ENCODE measurements at regions not wholly inside any gene's neighbourhood (a gene's known extent, or its start where the extent isn't known, plus 50 kb on each side); places are given as distances from the start of the nearest gene placed in this dataset.

- H3K27me3 ChIP-seq (ENCODE audit: control insufficient read depth, insufficient read depth, low read length) = peaks cover 2% of the 10 kb centered on the region
- H3K36me3 ChIP-seq (ENCODE audit: control insufficient read depth, insufficient read depth, low read length) = no peaks in the 10 kb centered on the region
- TF ChIP-seq, protein P1, sequence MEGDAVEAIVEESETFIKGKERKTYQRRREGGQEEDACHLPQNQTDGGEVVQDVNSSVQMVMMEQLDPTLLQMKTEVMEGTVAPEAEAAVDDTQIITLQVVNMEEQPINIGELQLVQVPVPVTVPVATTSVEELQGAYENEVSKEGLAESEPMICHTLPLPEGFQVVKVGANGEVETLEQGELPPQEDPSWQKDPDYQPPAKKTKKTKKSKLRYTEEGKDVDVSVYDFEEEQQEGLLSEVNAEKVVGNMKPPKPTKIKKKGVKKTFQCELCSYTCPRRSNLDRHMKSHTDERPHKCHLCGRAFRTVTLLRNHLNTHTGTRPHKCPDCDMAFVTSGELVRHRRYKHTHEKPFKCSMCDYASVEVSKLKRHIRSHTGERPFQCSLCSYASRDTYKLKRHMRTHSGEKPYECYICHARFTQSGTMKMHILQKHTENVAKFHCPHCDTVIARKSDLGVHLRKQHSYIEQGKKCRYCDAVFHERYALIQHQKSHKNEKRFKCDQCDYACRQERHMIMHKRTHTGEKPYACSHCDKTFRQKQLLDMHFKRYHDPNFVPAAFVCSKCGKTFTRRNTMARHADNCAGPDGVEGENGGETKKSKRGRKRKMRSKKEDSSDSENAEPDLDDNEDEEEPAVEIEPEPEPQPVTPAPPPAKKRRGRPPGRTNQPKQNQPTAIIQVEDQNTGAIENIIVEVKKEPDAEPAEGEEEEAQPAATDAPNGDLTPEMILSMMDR (IDR thresholded peaks at IDR 0.05; ENCODE audit: insufficient read depth, low read length, poor library complexity, severe bottlenecking) = no peak
- no peak overlapping the region for H3K4me3 ChIP-seq (ENCODE audit: low read depth, low read length)
- no peak for DNase-seq (ENCODE audit: low read depth)
These were observed 203.9 kb downstream of the SMAD2 start for GRCh38 chr18:47726550-47726949.

DNA sequence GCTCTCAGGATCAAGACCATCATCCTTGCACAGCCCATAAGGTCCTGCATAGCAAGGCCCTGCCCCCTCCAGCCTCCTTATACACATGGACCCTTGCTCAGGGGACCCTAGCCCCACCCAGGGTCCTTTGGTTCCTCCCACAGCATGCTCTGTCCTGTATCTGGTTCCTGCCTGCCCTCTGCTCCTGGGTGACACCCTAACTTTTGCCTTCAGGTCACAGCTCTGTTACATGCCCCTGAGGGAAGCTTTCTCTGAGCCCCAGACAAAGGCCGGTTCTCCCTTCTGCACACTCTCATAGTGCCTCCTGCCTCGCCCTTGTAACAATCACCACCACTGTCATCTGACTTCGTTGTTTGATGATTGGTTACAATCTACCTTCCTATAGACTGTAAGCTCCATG, 204.8 kb downstream of the SMAD2 start:
- TF ChIP-seq, protein P1 (IDR thresholded peaks at IDR 0.05; ENCODE audit: insufficient read depth, low read length, poor library complexity, severe bottlenecking) = no peak
- DNase-seq (ENCODE audit: low read depth) = no peak
- Histone ChIP-seq H3K27me3 (ENCODE audit: control insufficient read depth, insufficient read depth, low read length) (peaks cover 2% of the 10 kb centered on the region), H3K4me3 (ENCODE audit: low read depth, low read length) (no peak overlapping the region), H3K36me3 (ENCODE audit: control insufficient read depth, insufficient read depth, low read length) (no peaks in the 10 kb centered on the region)

- Histone ChIP-seq H3K27me3 (ENCODE audit: control insufficient read depth, insufficient read depth, low read length) (peaks cover 2% of the 10 kb centered on the region), H3K36me3 (ENCODE audit: control insufficient read depth, insufficient read depth, low read length) (no peaks in the 10 kb centered on the region), H3K4me3 (ENCODE audit: low read depth, low read length) (no peak overlapping the region)
- no peak for DNase-seq (ENCODE audit: low read depth)
- TF ChIP-seq, protein P1 (IDR thresholded peaks at IDR 0.05; ENCODE audit: insufficient read depth, low read length, poor library complexity, severe bottlenecking) = no peak
These were observed 206.1 kb downstream of the SMAD2 start for GRCh38 chr18:47724186-47724975.

DNA sequence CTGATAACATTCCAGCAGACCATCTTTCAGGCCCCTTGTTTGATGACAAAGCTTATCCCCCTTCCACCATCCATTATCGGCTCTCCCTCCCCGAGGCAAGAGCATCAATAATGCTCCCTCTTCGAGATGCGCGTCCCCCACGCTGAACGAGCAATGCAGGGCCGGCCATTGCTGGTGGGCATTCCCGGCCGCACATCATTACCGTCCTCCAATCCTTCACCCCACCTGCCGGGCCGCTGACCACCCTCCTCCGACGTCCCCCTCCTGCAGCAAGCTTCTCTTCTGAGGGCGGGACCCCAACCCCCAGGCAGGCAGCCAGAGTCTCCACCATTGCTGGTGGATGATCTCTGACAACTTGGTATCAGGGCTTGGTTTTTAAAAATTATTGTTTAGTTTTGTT, 208.6 kb downstream of the SMAD2 start:
- H3K27me3 ChIP-seq (ENCODE audit: control insufficient read depth, insufficient read depth, low read length) = no peaks in the 10 kb centered on the region
- H3K4me3 ChIP-seq (ENCODE audit: low read depth, low read length) = no peak overlapping the region
- TF ChIP-seq, protein P1 (IDR thresholded peaks at IDR 0.05; ENCODE audit: insufficient read depth, low read length, poor library complexity, severe bottlenecking) = no peak
- no peak for DNase-seq (ENCODE audit: low read depth)
- H3K36me3 ChIP-seq (ENCODE audit: control insufficient read depth, insufficient read depth, low read length) = no peaks in the 10 kb centered on the region

GRCh38 chr18:47720741-47721140, 209.7 kb downstream of the SMAD2 start:
- TF ChIP-seq, protein P1 (IDR thresholded peaks at IDR 0.05; ENCODE audit: insufficient read depth, low read length, poor library complexity, severe bottlenecking) = no peak
- H3K36me3 ChIP-seq (ENCODE audit: control insufficient read depth, insufficient read depth, low read length) = no peaks in the 10 kb centered on the region
- DNase-seq (ENCODE audit: low read depth) = no peak
- H3K4me3 ChIP-seq (ENCODE audit: low read depth, low read length) = no peak overlapping the region
- no peaks in the 10 kb centered on the region for H3K27me3 ChIP-seq (ENCODE audit: control insufficient read depth, insufficient read depth, low read length)

Measured in kidney epithelial cell (primary cell).